GM19438 (cell line): ENCODE measurements at regions not wholly inside any gene's neighbourhood (a gene's known extent, or its start where the extent isn't known, plus 50 kb on each side); places are given as distances from the start of the nearest gene placed in this dataset.
"Not testable (repeated sequence)": the region's sequence is repeated elsewhere in the genome, so short reads cannot be mapped to it uniquely, and the experiment has no call there.

Source experiments
- ATAC-seq: cut with Tn5 transposase; IDR thresholded peaks from one replicate; pipeline ENCODE4 v1.9.1; 2021; ENCODE audit warnings: low read depth; ENCODE audit not compliant: unreplicated experiment

DNA sequence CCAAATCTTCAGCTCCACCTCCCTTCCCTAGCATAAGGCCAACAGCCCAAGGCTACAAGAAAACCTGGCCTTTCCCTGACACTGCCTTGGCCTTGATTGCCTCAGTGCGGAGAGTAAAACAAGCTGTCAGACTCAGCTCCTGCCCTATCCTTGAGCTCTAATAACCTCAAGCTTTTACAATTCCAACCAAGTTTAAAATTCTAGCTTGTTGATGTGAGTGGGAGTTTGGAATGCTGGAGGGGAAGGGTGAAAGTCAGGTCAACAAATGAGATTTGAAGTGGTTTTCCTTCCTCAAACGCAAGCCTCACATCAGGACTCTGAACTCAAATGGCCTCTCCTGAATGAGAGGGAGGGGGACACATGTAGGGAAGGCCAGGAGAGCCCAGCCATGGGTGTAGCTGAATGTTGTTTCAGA lies 197.0 kb upstream of the VLDLR start:
- no peak for ATAC-seq

DNA sequence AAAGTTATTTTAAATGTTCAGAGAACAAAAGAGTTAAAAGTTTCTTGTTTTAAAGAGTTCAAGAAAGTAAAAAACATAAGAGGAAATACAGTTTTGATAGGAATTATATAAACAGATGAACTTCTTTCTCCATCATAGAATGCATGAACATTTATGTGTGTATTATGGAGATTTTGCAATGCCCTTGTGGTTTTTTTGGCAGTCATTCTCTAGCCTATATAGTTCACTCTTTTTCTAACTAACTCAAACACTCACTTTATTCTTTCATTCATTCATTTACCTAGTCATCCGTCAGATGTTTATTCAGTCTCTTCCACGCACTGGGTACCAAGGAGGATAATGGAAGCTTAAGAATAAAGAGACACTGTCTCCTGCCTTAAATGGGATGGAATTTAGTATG lies 195.9 kb upstream of the VLDLR start:
- ATAC-seq, result no peak

DNA sequence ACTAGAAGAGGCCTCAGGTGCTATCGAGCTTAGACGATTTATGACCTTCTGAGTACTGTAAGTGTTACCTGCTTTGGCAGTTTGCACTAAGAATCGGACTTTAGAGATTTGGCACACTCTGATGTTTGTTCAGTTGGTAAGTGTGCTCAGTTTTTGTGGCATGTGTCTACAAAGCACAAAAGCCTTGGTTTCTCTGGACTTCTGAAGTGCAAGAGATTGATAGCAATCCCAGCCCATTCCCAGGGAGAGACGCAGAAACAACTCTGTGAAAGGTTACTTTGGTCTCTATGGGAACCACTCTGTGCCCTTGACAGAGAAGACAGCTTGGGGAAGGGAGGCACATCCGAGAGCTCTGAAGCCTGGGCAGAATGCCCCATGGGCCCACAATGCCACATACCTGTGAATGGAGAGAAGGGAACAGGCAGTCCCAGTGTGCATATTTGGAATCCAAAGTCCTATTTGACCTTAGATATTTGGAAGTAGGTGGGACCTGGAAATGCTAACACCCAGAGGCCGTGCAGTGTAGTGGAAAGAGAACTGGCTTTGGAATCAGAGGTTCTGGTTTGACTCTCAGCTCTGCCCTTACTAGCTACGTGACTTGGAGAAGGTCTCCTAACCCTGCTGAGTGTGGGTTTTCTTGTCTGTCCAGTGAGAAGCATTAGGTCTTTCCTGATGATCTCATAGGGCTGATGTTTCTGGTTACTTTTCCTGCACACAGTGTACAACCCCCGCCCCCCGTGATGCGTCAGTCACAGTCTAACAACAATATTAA lies 194.3 kb upstream of the VLDLR start:
- no peak for ATAC-seq

DNA sequence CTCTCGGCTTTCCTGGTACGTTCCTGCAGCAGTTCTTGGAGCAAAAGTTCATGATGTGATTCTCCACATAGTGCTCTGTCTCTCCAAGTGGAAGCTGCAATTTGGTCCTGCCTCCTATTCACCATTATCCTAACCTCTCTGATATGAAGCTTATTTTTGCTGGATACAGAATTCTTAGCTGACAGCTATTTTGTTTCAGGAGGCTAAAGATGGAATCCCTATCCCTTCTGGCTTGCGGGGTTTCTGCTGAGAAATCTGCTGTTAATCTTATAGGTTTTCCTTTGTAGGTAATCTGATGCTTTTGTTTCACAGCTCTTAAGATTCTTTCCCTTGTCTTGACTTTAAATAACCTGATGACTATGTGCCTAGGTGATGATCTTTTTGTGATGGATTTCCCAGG lies 181.6 kb upstream of the VLDLR start:
- ATAC-seq, result no peak

DNA sequence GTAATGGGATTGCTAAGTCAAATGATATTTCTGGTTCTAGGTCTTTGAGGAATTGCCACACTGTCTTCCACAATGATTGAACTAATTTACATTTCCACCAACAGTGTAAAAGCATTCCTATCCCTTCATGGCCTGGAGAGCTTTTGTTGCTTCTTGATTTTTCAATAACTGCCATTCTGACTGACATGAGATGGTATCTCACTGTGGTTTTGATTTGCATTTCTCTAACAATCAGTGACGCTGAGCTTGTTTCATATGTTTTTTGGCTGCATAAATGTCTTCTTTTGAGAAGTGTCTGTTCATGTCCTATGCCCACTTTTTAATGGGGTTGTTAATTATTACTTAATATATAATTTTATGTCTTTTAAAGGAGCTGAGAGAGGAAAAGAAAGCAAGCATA lies 177.7 kb upstream of the VLDLR start:
- ATAC-seq, result not testable (repeated sequence)

DNA sequence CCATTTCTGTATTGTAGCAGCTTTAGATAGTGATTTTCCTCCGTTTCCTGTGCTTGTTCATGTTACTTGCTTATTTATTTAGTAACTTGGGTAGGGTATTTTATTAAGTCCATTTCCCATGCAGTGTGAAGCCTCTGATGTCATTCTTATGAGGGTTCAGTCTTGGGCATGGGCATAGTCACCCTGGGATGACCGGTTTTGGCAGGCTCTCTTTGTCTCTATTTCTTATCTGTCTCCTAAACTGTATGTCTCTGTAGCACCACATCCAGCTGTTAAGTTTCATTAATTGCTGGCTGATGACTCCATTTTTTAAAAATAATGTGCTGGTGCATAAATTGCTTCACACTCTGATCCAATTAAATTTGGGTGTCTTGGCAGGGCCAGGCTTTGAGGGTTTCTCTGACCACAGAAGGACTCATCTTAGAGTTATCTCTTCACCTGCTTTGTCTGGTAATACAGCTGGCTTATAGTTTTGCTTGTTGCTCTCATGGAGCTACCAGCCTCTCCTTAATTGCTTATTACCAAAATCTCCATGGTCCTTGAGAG lies 173.3 kb upstream of the VLDLR start:
- ATAC-seq, result no peak

DNA sequence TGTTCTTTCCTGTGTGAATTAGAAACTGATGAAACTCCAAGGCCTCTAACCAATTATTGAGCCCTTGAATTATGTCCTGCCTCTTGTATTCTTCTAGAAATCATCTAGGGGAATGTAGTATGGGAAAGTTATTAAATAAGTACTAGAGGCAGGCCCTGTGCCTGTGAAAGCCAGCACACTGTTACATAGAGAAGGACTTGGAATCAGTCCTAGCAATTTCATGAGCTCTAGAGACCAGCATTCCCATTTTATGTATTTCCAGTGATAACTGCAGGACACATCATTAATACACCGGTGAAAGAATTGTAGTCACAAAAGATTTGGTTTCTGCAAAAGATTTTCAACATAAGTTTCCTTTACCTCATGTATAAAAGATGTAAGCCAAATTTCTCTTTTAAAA lies 168.5 kb upstream of the VLDLR start:
- ATAC-seq, result no peak

DNA sequence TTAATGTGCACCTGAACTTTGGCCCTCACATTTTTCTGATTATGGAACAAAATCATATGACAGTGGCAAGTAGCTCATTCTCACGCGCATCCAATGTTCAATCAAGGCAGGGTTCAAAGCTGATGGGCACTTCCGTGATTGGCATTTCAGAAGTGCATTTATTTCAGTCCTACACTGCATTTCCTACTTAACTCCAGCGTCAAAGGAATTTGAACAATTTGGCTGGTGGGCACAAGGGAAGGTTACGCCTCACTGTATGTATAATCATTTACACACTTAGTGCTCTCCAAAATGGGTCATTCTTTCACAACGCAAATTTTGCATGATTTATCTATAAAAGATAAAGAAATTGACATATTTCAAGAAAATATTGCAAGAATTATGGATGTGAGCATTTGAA lies 167.9 kb upstream of the VLDLR start:
- no peak for ATAC-seq

DNA sequence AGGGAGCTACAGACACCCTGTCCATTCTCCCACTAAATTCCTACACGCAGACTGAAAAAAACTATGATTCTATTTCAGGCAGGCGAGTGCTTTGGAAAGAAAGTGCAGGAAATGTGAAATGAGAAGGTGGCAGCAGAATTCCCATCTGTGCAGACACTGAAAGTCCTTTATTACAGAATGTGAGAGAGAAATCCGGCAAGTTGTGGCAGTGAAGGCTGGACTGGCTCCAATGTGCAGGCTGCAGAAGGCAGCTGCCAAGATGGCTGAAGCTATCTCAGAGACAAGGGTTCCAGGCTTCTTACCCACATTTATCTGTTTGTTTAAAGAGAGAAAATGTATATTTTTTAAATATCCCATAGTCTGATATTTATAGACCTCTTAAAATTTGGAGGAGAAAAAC lies 161.8 kb upstream of the VLDLR start:
- no peak for ATAC-seq

DNA sequence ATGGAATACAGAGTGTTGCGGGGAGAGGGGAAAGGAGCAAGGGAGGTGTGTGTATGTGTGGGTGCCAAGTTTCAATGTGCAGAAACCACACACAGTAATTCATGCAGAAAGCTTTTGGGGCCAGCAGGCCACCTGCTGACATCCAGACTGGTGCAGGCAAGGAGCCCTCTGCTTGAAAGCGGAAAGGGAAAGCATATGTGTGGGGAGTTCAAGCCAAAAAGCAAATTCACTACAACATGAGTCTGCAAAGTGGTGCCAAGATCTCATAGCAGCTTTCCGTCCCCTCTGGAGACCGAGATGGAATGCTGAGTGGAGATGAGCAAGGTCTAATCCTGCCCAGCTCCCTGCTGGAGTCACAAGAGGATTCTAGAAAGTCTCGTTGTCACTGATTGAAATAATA lies 159.7 kb upstream of the VLDLR start:
- ATAC-seq, result no peak

DNA sequence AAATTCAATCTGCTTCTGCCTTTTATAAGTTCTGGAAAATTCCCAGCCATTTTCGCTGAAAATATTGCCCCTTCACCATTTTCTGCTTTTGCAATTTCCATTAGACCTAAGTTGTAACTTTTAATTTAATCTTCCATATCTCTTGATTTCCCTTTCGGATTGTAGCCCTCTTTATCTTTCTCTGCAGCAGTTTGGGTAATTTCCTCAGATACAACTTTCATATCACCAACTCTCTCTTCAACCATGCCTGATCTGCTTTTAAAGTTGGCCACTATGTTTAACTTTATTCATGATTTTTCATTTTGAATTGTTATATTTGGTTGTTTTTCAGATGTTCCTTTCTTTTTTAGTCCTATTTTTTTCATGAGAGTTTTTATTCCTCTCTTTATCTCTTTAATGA lies 157.0 kb upstream of the VLDLR start:
- ATAC-seq, result no peak

DNA sequence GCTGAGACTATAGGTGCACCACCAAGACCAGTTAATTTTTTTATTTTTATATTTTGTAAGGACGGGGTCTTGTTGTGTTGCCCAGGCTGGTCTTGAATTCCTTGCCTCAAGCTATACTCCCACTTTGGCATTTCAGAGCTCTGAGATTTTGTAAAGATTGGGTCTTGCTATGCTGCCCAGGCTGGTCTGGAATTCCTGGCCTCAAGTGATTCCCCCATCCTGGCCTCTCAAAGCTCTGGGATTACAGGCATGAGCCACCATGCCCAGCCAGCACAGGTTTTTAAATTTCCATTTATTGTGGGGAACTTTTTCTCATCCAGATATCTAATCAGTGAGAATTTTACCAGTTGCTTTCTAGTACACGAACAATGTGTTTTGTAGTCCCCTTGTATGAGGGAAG lies 156.1 kb upstream of the VLDLR start:
- ATAC-seq, result no peak

DNA sequence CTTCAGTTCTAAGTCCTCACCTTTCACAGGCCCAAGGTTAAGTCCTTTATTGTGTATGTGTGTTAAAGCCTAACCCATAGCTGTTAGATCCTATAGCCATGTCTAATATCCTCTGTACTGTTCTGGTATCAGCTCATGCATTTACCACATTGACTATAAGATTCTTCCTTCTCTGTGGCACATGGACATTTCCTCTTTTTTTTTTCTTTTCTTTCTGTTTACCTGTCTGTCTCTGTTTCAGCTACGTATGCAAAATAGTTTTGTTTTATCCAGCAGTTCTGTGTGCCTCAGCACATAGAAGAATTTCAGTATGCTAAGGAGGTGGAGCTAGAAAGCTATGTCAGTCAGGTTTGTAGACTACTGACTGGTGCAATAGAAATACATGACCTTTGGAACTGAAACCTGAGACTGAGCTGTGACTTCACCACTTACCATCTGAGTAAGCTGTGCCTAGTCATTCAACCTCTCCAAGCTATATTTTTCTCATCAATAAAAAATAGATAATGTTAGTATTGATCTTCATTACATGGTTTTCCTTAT lies 155.6 kb upstream of the VLDLR start:
- ATAC-seq, result peak; percentile 97

DNA sequence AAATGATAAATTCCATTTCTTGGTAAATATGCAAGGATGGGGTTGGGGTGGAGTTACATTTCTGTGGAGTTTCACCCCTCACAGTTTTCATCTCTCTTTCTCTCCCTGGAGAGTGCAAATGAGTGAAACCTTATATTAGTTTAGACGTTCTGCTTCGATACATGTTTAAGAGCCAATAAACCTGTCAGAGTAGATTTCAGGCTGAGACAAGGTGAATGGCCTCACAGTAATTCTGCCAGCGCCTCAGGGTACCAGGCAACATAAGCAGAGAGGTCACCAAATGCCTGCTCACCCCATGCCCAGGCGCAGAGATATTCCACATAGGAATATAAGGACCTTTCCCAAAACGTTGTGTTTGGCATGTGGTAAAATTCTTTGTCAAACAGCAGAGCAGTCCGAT lies 154.9 kb upstream of the VLDLR start:
- ATAC-seq, result no peak

DNA sequence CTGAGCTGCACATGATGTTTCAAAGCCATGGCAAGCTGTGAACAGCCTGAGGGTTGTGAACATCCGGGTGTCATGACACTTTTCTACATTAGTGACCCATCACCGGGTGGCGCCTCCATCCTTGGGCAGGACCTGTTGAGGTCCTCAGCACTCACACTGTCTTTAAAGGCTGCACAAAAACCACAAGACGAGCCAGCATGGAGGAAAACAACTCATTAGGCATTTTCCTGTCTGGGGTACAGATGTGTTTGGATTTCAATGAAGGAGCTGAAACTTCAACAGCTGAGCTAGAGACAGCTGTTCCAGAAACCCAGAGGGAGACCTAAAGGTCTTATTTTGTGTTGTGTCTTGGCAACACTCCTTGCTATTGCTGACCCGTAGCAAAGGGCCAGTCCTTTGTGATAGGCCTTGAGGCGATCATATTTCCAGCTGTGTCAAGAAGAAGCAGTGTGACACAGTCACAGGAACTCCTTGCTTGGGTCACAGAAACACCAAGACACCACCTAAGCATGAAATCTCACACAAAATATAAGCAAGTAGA lies 151.8 kb upstream of the VLDLR start:
- no peak for ATAC-seq

DNA sequence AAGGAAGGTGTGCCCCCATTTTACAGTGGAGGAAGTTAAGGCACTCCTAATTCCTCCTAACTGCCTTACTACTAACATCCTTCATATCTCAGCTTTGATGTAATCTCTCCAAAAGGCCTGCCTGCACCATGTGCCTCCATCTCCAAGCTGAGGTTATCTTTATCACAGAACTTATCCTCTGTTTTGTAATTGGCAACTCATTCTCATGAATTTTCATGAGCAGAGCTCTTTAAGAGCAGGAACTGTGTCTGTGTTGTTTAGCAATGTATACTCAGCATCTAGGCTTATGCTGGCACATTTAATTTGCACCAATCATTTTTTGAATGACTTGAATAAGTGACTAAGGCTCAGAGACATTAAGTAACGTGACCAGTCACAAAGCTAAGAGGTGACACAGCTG lies 147.9 kb upstream of the VLDLR start:
- no peak for ATAC-seq

DNA sequence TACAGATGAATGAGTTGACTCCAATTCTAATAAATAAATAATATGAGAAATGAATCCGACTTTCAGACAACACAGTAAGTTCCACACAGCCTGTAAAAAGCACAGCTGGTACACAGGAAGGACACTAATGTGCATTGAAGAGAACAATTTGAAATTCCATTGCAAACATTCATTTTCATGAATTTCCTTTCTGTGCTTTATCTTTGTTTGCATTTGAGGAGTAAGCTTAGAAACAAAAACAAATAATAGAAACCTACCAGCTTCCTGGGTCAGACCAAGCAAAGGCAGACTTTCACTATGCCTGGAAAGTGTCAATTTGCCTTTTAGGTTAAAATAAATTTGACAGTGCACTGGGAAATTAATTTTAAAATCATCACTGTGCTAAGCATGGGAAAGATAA lies 143.8 kb upstream of the VLDLR start:
- ATAC-seq, result no peak

DNA sequence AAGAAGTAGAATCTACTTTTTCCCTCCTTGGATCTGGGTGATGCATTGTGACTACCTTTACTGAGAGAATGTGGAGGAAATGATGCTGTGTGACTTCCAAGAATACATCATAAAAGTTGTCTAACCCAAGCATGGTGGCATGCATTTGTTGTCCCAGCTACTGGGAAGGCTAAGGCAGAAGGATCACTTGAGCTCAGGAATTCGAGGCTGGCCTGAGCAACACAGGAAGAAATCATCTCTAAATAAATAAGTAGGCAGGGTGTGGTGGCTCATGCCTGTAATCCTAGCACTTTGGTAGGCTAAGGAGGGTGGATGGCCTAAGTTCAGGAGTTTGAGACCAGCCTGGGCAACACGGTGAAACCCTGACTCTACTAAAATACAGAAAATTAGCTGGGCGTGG lies 143.2 kb upstream of the VLDLR start:
- ATAC-seq, result no peak

DNA sequence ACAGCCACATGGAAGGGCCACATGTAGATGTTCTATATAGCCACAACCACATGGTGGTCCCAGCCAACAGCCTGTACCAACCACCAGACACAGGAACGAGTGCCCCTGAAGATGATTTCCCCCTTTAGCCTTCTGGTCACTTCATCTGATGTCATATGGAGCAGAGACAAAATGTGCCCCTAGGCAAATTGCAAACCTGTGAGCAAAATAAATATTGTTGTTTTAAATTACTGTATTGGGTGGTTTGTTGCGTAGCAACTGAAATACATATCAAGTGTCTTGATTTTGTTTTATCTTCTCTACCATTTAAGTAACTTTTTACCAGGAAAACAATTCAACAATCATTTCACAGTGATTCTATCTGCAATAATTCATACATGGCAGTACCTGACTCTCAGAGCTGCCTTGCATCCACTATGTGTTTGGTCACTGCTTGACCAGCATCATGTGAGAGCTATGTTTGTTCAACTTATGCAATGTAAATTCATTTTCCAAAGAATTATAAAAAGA lies 142.5 kb upstream of the VLDLR start:
- no peak for ATAC-seq

DNA sequence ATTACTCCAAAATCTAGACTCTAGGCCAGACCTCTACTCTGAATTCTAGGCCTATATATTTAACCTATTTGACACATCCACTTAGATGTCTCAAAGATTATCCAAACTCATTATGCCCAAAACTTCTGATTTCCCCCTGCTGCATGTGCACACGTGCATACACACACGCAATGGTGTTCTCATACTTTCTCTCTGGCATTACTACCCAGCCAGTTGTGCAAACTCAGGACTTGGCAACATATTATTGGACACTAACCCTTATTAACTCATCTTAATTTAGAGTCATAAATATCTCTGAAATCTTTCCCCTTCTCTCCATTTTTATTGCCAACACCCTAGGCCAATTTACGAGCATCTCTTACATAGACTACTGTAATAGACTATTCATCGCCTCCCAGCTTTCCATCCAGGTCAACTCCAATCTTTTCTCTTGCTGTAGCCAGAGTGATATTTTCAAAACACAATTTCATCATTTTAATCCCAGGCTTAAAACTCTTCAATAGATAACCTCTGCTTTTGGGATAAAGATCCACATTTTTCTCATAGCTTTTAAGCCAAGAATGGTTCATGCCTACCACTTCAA lies 141.2 kb upstream of the VLDLR start:
- ATAC-seq, result no peak

DNA sequence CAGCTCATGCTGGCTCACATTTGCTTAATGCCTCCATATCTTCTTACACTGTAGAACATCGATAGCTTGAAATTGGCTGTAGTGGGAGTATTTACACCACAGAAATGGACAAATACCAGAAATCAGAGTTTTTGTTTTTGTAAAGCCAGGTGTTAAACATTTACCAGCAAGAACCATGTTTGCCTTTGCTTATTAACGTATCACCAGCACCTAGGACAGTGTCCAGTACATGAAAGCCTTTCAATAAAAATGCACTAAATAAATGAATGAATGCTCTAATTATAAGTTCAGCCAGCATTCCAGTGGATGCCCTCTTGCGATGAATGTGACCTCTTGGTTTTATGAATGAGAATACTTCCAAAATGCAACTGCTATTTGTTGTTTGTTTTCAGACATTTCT lies 140.4 kb upstream of the VLDLR start:
- no peak for ATAC-seq

DNA sequence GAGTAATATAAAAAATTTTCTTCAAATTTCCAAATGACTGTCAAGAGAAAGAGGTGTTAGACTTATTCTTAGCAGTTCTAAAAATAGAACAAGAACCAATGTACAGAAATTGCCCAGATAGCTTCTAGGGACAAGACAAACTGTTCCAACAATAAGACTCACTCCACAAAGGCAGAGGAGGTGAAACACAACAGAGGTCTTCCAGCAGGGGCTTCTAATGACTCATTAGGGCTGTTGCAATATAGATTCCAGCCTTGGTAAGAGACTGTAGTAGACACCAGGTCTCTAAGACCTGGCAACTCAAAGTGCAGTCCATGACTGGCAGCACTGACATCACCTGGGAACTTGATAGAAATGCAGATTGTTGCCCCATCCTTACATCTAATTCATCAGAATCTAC lies 134.6 kb upstream of the VLDLR start:
- no peak for ATAC-seq
